ENCODE measurements at regions not wholly inside any gene's neighbourhood (a gene's known extent, or its start where the extent isn't known, plus 50 kb on each side); places are given as distances from the start of the nearest gene placed in this dataset.

DNA sequence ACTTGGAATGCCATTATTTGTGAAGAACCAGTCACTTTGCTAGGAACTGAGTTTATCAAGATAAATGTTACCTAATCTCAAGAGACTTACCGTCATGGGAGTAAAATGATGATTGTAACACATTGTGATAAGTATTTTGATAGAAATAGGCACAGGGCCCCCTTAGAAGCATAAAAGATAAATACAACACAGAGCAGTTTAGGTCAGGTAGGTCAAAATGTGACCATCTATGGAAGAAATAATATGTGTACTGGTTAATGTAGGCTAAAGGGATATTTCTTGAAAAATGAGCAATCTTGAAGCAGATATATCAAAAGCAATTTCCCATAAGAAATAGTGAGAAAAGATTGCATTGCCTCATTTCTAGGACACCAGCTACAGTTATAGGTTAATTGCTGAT, 1386.8 kb upstream of the ADGRL2 start:
- no peak overlapping the region for H2AFZ ChIP-seq (ENCODE audit: low read depth, low read length)
- H3K27me3 ChIP-seq (ENCODE audit: insufficient read depth, low read depth, low read length): no peaks in the 10 kb centered on the region
- H3K27ac ChIP-seq (ENCODE audit: low read length): no peak overlapping the region
- H3K36me3 ChIP-seq (ENCODE audit: insufficient read depth, low read length): no peaks in the 10 kb centered on the region
- H3K9me3 ChIP-seq (ENCODE audit: low read length): no peaks in the 10 kb centered on the region
- no peak overlapping the region for H3K4me2 ChIP-seq (ENCODE audit: low read length)
- no peaks in the 10 kb centered on the region for H4K20me1 ChIP-seq (ENCODE audit: insufficient read depth)
- H3K79me2 ChIP-seq (replicated peaks; ENCODE audit: insufficient read depth, low read length): no peaks in the 10 kb centered on the region
- no peak overlapping the region for H3K4me3 ChIP-seq (ENCODE audit: low read length)
- no peaks in the 10 kb centered on the region for H3F3A ChIP-seq (ENCODE audit: insufficient read depth, low read length, poor library complexity, severe bottlenecking)
- no peak for TF ChIP-seq TAF1 (IDR thresholded peaks at IDR 0.05; ENCODE audit: low read depth)
- TF ChIP-seq MXI1 (conservative IDR thresholded peaks at IDR 0.05; ENCODE audit: poor library complexity, severe bottlenecking): no peak
- TF ChIP-seq EZH2 (IDR thresholded peaks at IDR 0.05; ENCODE audit: borderline replicate concordance, insufficient read depth, low read length, poor library complexity, severe bottlenecking): no peak
- no peak for TF ChIP-seq SMC3 (conservative IDR thresholded peaks at IDR 0.05; ENCODE audit: poor library complexity)
- TF ChIP-seq, protein P1, sequence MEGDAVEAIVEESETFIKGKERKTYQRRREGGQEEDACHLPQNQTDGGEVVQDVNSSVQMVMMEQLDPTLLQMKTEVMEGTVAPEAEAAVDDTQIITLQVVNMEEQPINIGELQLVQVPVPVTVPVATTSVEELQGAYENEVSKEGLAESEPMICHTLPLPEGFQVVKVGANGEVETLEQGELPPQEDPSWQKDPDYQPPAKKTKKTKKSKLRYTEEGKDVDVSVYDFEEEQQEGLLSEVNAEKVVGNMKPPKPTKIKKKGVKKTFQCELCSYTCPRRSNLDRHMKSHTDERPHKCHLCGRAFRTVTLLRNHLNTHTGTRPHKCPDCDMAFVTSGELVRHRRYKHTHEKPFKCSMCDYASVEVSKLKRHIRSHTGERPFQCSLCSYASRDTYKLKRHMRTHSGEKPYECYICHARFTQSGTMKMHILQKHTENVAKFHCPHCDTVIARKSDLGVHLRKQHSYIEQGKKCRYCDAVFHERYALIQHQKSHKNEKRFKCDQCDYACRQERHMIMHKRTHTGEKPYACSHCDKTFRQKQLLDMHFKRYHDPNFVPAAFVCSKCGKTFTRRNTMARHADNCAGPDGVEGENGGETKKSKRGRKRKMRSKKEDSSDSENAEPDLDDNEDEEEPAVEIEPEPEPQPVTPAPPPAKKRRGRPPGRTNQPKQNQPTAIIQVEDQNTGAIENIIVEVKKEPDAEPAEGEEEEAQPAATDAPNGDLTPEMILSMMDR (IDR thresholded peaks at IDR 0.05; ENCODE audit: poor library complexity, severe bottlenecking): no peak
- TF ChIP-seq RAD21 (conservative IDR thresholded peaks at IDR 0.05): no peak
- no peak for TF ChIP-seq POLR2AphosphoS5 (IDR thresholded peaks at IDR 0.05)
- no peak for TF ChIP-seq EP300 (conservative IDR thresholded peaks at IDR 0.05; ENCODE audit: poor library complexity, severe bottlenecking)
- TF ChIP-seq, protein P2, sequence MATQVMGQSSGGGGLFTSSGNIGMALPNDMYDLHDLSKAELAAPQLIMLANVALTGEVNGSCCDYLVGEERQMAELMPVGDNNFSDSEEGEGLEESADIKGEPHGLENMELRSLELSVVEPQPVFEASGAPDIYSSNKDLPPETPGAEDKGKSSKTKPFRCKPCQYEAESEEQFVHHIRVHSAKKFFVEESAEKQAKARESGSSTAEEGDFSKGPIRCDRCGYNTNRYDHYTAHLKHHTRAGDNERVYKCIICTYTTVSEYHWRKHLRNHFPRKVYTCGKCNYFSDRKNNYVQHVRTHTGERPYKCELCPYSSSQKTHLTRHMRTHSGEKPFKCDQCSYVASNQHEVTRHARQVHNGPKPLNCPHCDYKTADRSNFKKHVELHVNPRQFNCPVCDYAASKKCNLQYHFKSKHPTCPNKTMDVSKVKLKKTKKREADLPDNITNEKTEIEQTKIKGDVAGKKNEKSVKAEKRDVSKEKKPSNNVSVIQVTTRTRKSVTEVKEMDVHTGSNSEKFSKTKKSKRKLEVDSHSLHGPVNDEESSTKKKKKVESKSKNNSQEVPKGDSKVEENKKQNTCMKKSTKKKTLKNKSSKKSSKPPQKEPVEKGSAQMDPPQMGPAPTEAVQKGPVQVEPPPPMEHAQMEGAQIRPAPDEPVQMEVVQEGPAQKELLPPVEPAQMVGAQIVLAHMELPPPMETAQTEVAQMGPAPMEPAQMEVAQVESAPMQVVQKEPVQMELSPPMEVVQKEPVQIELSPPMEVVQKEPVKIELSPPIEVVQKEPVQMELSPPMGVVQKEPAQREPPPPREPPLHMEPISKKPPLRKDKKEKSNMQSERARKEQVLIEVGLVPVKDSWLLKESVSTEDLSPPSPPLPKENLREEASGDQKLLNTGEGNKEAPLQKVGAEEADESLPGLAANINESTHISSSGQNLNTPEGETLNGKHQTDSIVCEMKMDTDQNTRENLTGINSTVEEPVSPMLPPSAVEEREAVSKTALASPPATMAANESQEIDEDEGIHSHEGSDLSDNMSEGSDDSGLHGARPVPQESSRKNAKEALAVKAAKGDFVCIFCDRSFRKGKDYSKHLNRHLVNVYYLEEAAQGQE (IDR thresholded peaks at IDR 0.05; ENCODE audit: borderline replicate concordance): no peak
- H3K9ac ChIP-seq (ENCODE audit: low read length): no peak overlapping the region
- H3K9me2 ChIP-seq (ENCODE audit: insufficient read depth, low read length): no peaks in the 10 kb centered on the region

DNA sequence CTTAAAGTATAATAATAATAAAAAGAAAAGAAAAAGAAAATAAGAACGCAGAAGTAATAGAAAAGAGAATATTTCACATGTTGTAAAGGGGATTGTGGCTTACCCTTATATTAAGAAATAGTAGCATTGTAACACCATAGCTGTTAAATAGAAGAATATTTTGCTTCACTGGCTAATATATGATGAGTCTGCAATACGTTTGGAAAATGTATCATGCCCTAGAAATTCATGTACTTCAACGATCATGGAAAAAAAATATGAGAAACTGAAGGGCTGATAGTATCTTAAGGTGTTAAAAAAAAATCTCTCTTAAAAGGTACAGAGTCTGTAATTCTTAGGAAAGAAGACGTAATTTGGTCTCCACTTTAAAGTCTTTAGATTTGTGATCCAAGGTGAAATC, 1390.5 kb upstream of the ADGRL2 start:
- TF ChIP-seq, protein P1 (IDR thresholded peaks at IDR 0.05; ENCODE audit: poor library complexity, severe bottlenecking): no peak
- Histone ChIP-seq H3K9me2 (ENCODE audit: insufficient read depth, low read length) (no peaks in the 10 kb centered on the region), H3K9me3 (ENCODE audit: low read length) (no peaks in the 10 kb centered on the region), H3K4me2 (ENCODE audit: low read length) (no peak overlapping the region), H4K20me1 (ENCODE audit: insufficient read depth) (no peaks in the 10 kb centered on the region), H3K4me3 (ENCODE audit: low read length) (no peak overlapping the region), H2AFZ (ENCODE audit: low read depth, low read length) (no peak overlapping the region), H3K36me3 (ENCODE audit: insufficient read depth, low read length) (no peaks in the 10 kb centered on the region), H3K9ac (ENCODE audit: low read length) (no peak overlapping the region), H3K27me3 (ENCODE audit: insufficient read depth, low read depth, low read length) (no peaks in the 10 kb centered on the region), H3F3A (ENCODE audit: insufficient read depth, low read length, poor library complexity, severe bottlenecking) (no peaks in the 10 kb centered on the region), H3K27ac (ENCODE audit: low read length) (no peak overlapping the region), H3K79me2 (replicated peaks; ENCODE audit: insufficient read depth, low read length) (no peaks in the 10 kb centered on the region)

Measured in neural cell (in vitro differentiated cells).